AG10803 (cell line): ENCODE measurements at regions not wholly inside any gene's neighbourhood (a gene's known extent, or its start where the extent isn't known, plus 50 kb on each side); places are given as distances from the start of the nearest gene placed in this dataset.
"Not testable (repeated sequence)": the region's sequence is repeated elsewhere in the genome, so short reads cannot be mapped to it uniquely, and the experiment has no call there.

ENCODE experiments used
- DNase-seq: peaks from one replicate; pipeline ENCODE4 v3.0.0; 2010; ENCODE audit warnings: low read depth
- H3K4me3 ChIP-seq: 2 replicates; pipeline ENCODE4 v1.5.1; 2011; ENCODE audit warnings: mild to moderate bottlenecking, low read length, control low read depth
- TF ChIP-seq, protein P1 (sequence below): conservative IDR thresholded peaks from 2 replicates; pipeline ENCODE4 v1.5.1; 2011; ENCODE audit warnings: mild to moderate bottlenecking, low read length, control low read depth, inconsistent platforms

GRCh38 chr7:35975851-35976454 lies 175.1 kb downstream of the SEPTIN7 start:
- H3K4me3 ChIP-seq = no peak overlapping the region
- peak; percentile 79 for DNase-seq
- TF ChIP-seq, protein P1, sequence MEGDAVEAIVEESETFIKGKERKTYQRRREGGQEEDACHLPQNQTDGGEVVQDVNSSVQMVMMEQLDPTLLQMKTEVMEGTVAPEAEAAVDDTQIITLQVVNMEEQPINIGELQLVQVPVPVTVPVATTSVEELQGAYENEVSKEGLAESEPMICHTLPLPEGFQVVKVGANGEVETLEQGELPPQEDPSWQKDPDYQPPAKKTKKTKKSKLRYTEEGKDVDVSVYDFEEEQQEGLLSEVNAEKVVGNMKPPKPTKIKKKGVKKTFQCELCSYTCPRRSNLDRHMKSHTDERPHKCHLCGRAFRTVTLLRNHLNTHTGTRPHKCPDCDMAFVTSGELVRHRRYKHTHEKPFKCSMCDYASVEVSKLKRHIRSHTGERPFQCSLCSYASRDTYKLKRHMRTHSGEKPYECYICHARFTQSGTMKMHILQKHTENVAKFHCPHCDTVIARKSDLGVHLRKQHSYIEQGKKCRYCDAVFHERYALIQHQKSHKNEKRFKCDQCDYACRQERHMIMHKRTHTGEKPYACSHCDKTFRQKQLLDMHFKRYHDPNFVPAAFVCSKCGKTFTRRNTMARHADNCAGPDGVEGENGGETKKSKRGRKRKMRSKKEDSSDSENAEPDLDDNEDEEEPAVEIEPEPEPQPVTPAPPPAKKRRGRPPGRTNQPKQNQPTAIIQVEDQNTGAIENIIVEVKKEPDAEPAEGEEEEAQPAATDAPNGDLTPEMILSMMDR = peak; percentile 89

GRCh38 chr7:35978816-35979640 lies 174.0 kb upstream of the EEPD1 start:
- DNase-seq, H3K4me3 ChIP-seq: not testable (repeated sequence)

GRCh38 chr7:35982600-35982999 lies 170.5 kb upstream of the EEPD1 start:
- no peak for DNase-seq
- TF ChIP-seq, protein P1 = no peak
- H3K4me3 ChIP-seq = no peak overlapping the region

DNA sequence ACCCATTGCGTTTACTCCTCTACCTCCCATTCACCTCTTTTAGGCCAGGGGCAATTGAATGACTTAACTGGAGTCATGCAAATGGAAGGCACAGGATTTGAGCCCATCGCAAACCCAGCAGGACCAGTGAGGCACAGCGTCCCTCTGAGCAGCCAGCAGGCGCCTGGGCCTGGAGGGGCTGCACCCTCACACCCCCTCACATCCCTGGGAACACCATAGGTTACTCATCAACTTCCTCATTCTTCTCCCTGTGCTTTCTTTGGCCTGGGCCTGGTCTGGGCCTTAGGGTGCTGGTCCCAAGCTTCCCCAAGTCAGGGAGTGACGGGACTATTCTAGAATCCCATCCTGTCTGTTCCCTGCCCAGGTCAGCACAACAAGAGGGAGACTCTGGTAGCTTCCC lies 169.4 kb upstream of the EEPD1 start:
- no peak for DNase-seq
- no peak overlapping the region for H3K4me3 ChIP-seq
- TF ChIP-seq, protein P1 = no peak

DNA sequence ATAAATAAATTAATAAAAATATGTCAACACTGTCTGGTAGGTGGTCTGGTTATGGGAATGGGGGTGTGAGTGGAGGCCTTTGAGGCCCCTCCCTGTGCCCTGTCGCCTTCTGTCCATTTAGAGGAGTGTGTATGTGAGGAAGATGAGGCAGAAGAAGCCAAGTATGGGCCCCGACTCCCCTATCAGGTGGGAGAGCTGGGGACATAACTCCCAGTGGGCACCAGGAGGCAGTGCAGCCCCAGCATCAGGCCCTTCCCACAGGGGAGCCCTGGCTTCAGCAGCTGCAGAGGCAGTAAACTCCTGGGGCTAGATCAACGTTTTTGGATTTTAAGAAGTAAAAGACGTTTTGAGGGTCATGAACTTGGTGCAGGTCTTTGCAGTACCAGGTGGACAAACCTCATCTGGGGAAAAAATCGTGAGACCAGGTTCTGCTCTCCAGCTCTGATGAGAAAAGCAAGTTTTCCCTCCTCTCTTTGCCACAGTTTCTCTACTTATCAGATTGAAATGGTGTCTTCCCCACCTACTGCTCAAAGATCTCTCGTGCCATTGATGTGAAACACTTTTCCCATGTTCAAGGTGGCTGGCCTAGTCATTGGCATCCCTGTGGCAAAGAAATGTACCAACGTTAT lies 167.8 kb upstream of the EEPD1 start:
- TF ChIP-seq, protein P1 = peak; percentile 98
- DNase-seq = peak; percentile 72
- H3K4me3 ChIP-seq = no peak overlapping the region

- TF ChIP-seq, protein P1 = no peak
- DNase-seq = no peak
- no peak overlapping the region for H3K4me3 ChIP-seq
These were observed 166.0 kb upstream of the EEPD1 start for GRCh38 chr7:35987016-35987415.

- H3K4me3 ChIP-seq = no peak overlapping the region
- no peak for DNase-seq
- TF ChIP-seq, protein P1 = no peak
These were observed 164.9 kb upstream of the EEPD1 start for GRCh38 chr7:35988105-35988504.
